ENCODE measurements at regions not wholly inside any gene's neighbourhood (a gene's known extent, or its start where the extent isn't known, plus 50 kb on each side); places are given as distances from the start of the nearest gene placed in this dataset.
"Not testable (repeated sequence)": the region's sequence is repeated elsewhere in the genome, so short reads cannot be mapped to it uniquely, and the experiment has no call there.

DNA sequence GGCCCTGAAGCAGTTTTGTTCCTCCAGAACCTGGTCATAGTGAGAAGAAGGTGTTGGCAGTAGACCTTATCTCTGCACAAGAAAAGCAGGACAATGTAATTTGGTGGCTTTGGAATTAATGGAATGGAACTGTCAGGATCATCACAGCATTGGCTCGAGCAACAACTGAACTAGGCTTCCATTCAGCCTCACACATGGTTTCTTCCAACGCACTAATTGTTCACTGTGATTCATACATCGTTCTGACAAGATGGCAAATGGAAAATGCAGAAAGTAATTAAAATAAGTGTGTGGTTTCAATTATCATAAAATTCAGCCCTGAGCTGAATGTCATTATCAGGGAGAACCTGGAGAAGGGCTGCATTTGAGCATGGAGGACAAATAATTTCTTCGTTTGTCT is 80.6 kb downstream of the MFSD1 start:
- no peak for DNase-seq

- no peak for DNase-seq
Observed at GRCh38 chr3:158896729-158897128, 94.9 kb downstream of the MFSD1 start.

DNA sequence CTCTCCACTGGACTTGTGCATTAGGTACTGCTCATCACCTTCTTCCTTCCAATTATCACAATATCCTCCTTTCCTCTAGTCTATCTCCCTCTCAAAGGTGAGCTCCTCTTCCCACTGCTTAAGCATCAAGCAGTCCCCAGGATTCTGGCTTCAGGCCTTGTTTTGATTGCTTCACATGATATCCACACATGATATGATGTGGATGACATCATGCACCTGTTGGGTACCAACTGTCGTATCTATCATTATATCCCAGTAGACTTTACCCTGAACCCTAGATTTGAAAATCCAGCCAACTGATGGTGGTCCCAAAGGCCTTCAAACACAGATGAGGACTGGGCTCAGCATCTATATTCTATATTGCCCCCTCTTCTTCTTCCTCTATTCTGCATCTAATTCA is 104.9 kb downstream of the MFSD1 start:
- DNase-seq = no peak

DNA sequence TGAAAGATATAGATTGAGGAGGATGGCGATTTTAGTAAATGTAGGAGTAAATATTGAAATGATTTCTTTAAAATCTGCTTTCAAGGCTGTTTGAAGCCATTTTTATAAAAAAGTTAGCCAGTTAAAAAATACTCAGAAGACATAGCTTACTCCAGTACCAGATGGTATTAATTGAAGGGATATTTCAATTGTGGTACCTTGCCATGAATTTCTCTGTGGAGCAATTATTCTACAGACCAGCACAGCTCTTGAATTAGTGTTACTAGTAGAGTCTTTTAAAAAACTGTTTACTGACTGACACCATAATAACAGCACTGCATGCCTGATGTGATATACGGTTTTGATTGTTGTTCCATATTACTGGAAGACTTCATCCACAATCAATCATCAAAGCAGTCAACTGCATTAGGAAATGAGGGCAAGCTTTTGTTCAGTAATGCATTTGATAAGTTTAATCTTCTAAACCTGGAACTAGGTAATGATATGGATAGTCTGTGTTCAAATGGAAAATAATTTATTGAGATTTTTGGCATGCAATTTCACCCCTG is 106.4 kb downstream of the MFSD1 start:
- DNase-seq = no peak

DNA sequence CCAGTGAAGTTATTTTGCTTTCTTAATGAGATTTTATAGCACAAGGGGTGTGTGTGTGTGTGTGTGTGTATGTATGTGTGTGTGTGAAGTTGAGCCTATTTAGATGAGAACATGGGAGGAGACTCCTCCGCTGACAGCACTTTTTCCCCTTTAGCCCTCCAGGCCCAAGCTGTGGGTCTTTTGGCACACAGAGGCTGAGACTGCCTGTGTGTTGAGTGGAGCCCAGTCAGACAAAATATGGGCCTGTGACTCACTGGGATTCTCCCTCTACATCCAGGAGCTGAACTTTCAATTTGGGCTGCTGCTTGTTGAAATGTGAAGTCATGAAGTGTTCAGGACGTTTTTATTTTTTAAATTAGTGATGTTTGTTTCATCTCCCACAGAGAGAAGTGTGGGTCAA is 108.0 kb downstream of the MFSD1 start:
- no peak for DNase-seq

GRCh38 chr3:158911586-158911985 is 109.7 kb downstream of the MFSD1 start:
- DNase-seq = no peak

DNA sequence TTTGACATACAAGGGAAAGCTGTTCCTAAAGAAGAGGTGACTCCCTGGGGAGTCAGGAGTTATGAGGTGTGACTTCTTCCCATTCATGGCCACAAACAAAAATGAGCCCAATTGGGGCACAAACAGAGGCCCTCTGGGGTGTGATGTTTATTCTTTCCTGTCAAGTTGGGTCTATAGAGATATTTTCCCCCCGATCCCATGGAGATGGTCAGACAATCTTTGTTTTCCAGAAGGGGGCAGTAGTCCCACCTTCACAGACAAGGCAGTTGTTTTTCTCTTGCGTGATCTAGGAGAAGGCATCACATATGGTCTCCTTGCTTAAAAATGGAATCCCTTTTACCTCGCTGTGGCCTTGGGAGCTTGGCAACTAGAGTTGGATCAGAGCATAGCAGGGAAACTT is 110.3 kb downstream of the MFSD1 start:
- no peak for DNase-seq

DNA sequence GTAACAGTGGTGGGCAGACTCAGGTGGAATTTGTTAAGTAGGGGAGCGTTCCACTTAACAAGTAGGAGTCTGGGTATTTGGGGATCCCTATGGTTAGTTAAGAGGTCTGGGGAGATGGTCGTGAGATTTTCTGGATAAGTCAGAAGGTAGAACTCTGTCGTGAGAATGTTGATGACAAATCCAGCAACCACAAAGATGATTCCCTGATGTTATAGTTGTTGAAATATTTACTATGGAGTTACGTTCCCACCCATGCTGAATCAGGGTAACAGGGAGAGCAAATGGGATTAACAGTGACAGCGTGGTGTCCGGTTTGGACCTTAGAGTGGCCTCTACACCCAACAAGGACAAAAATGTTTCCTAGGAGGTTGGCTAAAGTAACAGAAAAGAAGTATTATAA is 110.8 kb downstream of the MFSD1 start:
- no peak for DNase-seq

- no peak for DNase-seq
Observed at GRCh38 chr3:158916111-158916510, 114.3 kb downstream of the MFSD1 start.

GRCh38 chr3:158918008-158918407 is 116.2 kb downstream of the MFSD1 start:
- no peak for DNase-seq

- DNase-seq = no peak
Observed at GRCh38 chr3:158918451-158918850, 116.6 kb downstream of the MFSD1 start.

DNA sequence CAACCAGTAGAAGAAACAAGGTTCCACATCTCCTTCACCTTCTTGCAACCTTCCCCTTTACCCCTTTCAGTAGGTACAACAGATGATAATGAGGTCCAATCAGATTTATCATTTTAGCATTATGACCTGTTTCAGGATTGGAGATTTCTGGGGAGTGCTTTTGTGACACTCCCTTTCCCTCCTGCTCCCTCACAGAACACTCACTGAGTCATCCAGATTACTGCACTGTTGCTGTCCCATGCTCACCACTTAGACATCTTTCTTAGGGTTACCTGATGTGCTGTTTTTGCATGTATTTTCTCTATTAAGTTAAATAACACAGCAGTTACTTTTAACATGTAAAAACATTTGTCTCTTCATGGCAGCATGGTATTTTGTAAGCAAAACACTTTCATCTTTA is 118.5 kb downstream of the MFSD1 start:
- no peak for DNase-seq

- DNase-seq = no peak
Observed at GRCh38 chr3:158925021-158925420, 123.2 kb downstream of the MFSD1 start.

- no peak for DNase-seq
Observed at GRCh38 chr3:158925828-158926494, 124.1 kb downstream of the MFSD1 start.

GRCh38 chr3:158935846-158936245 is 134.0 kb downstream of the MFSD1 start:
- DNase-seq = no peak

- no peak for DNase-seq
Observed at GRCh38 chr3:158936530-158937113, 134.8 kb downstream of the MFSD1 start.

- DNase-seq = no peak
Observed at GRCh38 chr3:158950178-158950901, 148.5 kb downstream of the MFSD1 start.

GRCh38 chr3:158953131-158953530 is 151.3 kb downstream of the MFSD1 start:
- no peak for DNase-seq

GRCh38 chr3:158954420-158954819 is 152.6 kb downstream of the MFSD1 start:
- no peak for DNase-seq

GRCh38 chr3:158957777-158958176 is 155.9 kb downstream of the MFSD1 start:
- DNase-seq = not testable (repeated sequence)

- no peak for DNase-seq
Observed at GRCh38 chr3:158958873-158959272, 157.0 kb downstream of the MFSD1 start.

- no peak for DNase-seq
Observed at GRCh38 chr3:158961471-158961870, 159.6 kb downstream of the MFSD1 start.

- DNase-seq = no peak
Observed at GRCh38 chr3:158961911-158962310, 160.1 kb downstream of the MFSD1 start.

DNA sequence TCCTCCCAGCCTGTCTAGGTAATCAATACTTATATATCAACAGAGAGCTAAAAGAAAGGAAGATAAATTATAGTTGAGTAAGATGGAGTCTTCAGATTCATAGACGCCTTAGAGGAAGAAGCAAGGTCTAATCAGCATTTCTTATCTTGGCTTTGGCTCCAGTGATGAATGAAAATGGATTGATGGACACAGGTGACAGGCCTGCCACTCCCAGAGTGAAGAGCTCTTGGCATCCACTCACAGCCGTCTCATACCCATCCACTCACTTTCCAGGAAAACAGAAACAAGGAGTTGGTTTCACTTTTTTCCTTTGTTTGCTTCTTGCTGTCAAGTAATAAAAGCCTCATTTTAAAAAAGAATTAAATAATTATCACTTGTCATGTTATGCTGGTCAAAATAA is 168.2 kb downstream of the MFSD1 start:
- DNase-seq = no peak
